IMR-90 (cell line): ENCODE measurements at regions not wholly inside any gene's neighbourhood (a gene's known extent, or its start where the extent isn't known, plus 50 kb on each side); places are given as distances from the start of the nearest gene placed in this dataset.

ENCODE experiments used
- ATAC-seq: fragments of 200-7000 bp; cut with Tn5 transposase; 2 replicates; pipeline ENCODE4 v1.9.1; 2020; ENCODE audit warnings: low read depth, mild to moderate bottlenecking, moderate library complexity
- BruUV-seq: library from RNA; stranded (reverse); fragments of 400-500 nt; replicated peaks from 2 replicates; lab custom pipeline; 2021; lab: Mats Ljungman, UMichigan
- CTCF ChIA-PET: fragments of 300-600 bp; formaldehyde crosslinking; extraction: SDS; loops from one replicate; lab custom pipeline; 2021; ENCODE audit warnings: antibody characterized with exemption; lab: Yijun Ruan, JAX
- POLR2A ChIA-PET: fragments of 300-600 bp; sonication (Branson Sonifier 250); formaldehyde crosslinking; loops from one replicate; lab custom pipeline; 2022; ENCODE audit warnings: antibody characterized with exemption; ENCODE audit not compliant: unreplicated experiment; lab: Charles Lee
- DNase-seq: peaks from one replicate; pipeline ENCODE4 v3.0.0; 2013
- H2AFZ ChIP-seq: replicated peaks from 2 replicates; pipeline ENCODE3; 2013; ENCODE audit warnings: low read length, mild to moderate bottlenecking; ENCODE audit not compliant: poor library complexity
- H2AK5ac ChIP-seq: 2 replicates; pipeline ENCODE4 v1.6.1; 2013; ENCODE audit warnings: low read depth, low read length, inconsistent platforms
- H2AK9ac ChIP-seq: replicated peaks from 2 replicates; pipeline ENCODE3; 2013; ENCODE audit warnings: mild to moderate bottlenecking, low read depth, low read length, moderate library complexity; ENCODE audit not compliant: poor library complexity
- H2BK120ac ChIP-seq: 2 replicates; pipeline ENCODE4 v1.6.1; 2013; ENCODE audit warnings: low read depth, low read length, inconsistent platforms
- H2BK15ac ChIP-seq: 3 replicates; pipeline ENCODE4 v1.6.1; 2013; ENCODE audit warnings: low read depth, low read length, inconsistent platforms
- H2BK20ac ChIP-seq: 2 replicates; pipeline ENCODE4 v1.6.1; 2013; ENCODE audit warnings: low read depth, mild to moderate bottlenecking, inconsistent platforms, low read length, moderate library complexity
- H2BK5ac ChIP-seq: 2 replicates; pipeline ENCODE4 v1.6.1; 2013; ENCODE audit warnings: mild to moderate bottlenecking, low read depth, low read length, inconsistent platforms; ENCODE audit not compliant: poor library complexity, severe bottlenecking
- H3K14ac ChIP-seq: replicated peaks from 2 replicates; pipeline ENCODE4 v1.6.1; 2013; ENCODE audit warnings: low read depth, low read length, inconsistent platforms
- H3K18ac ChIP-seq: 2 replicates; pipeline ENCODE4 v1.6.1; 2013; ENCODE audit warnings: low read depth, low read length, control low read depth
- H3K23ac ChIP-seq: 2 replicates; pipeline ENCODE4 v1.6.1; 2013; ENCODE audit warnings: low read depth, low read length, inconsistent platforms
- H3K27ac ChIP-seq: 2 replicates; pipeline ENCODE4 v1.5.1; 2013; ENCODE audit warnings: mild to moderate bottlenecking, control low read depth, low read length; ENCODE audit not compliant: insufficient read depth
- H3K27me3 ChIP-seq: 2 replicates; pipeline ENCODE4 v1.6.1; 2013; ENCODE audit warnings: low read length; ENCODE audit not compliant: control insufficient read depth, insufficient read depth
- H3K36me3 ChIP-seq: 2 replicates; pipeline ENCODE4 v1.6.1; 2013; ENCODE audit warnings: low read length, mixed read lengths; ENCODE audit not compliant: control insufficient read depth, insufficient read depth
- H3K4ac ChIP-seq: 2 replicates; pipeline ENCODE4 v1.6.1; 2013; ENCODE audit warnings: low read depth, low read length, inconsistent platforms
- H3K4me1 ChIP-seq: 2 replicates; pipeline ENCODE4 v1.6.1; 2013; ENCODE audit warnings: low read length, mixed read lengths; ENCODE audit not compliant: control insufficient read depth, insufficient read depth
- H3K4me2 ChIP-seq: 2 replicates; pipeline ENCODE4 v1.6.1; 2013; ENCODE audit warnings: low read depth, mild to moderate bottlenecking, control low read depth, low read length, moderate library complexity
- H3K4me3 ChIP-seq: 2 replicates; pipeline ENCODE4 v1.5.1; 2013; ENCODE audit warnings: low read depth, mild to moderate bottlenecking, control low read depth, low read length, moderate library complexity; ENCODE audit not compliant: insufficient read depth
- H3K56ac ChIP-seq: 2 replicates; pipeline ENCODE4 v1.6.1; 2013; ENCODE audit warnings: low read length, inconsistent platforms; ENCODE audit not compliant: insufficient read depth; ENCODE audit errors: extremely low read depth
- H3K79me1 ChIP-seq, 2 experiments: 2 replicates each; pipeline ENCODE4 v1.6.1; 2013; ENCODE audit warnings: low read length in 2 of 2, inconsistent platforms in 1 of 2, low read depth in 1 of 2
- H3K9ac ChIP-seq: 2 replicates; pipeline ENCODE4 v1.6.1; 2013; ENCODE audit warnings: low read depth, low read length, control low read depth
- H3K9me1 ChIP-seq: 2 replicates; pipeline ENCODE4 v1.6.1; 2013; ENCODE audit warnings: low read length, inconsistent platforms; ENCODE audit not compliant: insufficient read depth
- H3K9me3 ChIP-seq: 2 replicates; pipeline ENCODE4 v1.6.1; 2013; ENCODE audit warnings: low read length; ENCODE audit not compliant: control insufficient read depth, insufficient read depth
- H4K20me1 ChIP-seq: 2 replicates; pipeline ENCODE4 v1.6.1; 2013; ENCODE audit warnings: low read length, inconsistent platforms; ENCODE audit not compliant: insufficient read depth
- H4K5ac ChIP-seq: 2 replicates; pipeline ENCODE4 v1.6.1; 2013; ENCODE audit warnings: mild to moderate bottlenecking, low read depth, low read length, control low read depth
- H4K8ac ChIP-seq, 2 experiments: 2 replicates each; pipeline ENCODE4 v1.6.1; 2013; ENCODE audit warnings: low read depth in 2 of 2, low read length in 2 of 2, control low read depth in 1 of 2, inconsistent platforms in 1 of 2
- H4K91ac ChIP-seq: 2 replicates; pipeline ENCODE4 v1.6.1; 2013; ENCODE audit warnings: low read depth, low read length, inconsistent platforms; ENCODE audit not compliant: insufficient read depth
- BHLHE40 ChIP-seq: fragments of 150-350 bp; IDR thresholded peaks from 2 replicates; pipeline ENCODE4 v1.6.1; 2016; ENCODE audit warnings: mild to moderate bottlenecking, low read depth, low read length
- CEBPB ChIP-seq: IDR thresholded peaks from 2 replicates; pipeline ENCODE4 v1.6.1; 2012; ENCODE audit warnings: low read depth, low read length, improper control_type of control experiment
- CHD1 ChIP-seq: IDR thresholded peaks from 2 replicates; pipeline ENCODE4 v1.6.1; 2012; ENCODE audit warnings: low read depth, low read length, improper control_type of control experiment
- FOS ChIP-seq: fragments of 150-350 bp; IDR thresholded peaks from 2 replicates; pipeline ENCODE4 v1.6.1; 2016; ENCODE audit warnings: low read depth, low read length
- MAFK ChIP-seq: IDR thresholded peaks from 2 replicates; pipeline ENCODE4 v1.6.1; 2012; ENCODE audit warnings: low read depth, low read length, improper control_type of control experiment
- MAZ ChIP-seq: IDR thresholded peaks from 2 replicates; pipeline ENCODE4 v1.6.1; 2012; ENCODE audit warnings: low read depth, mild to moderate bottlenecking, low read length, improper control_type of control experiment, moderate library complexity, borderline replicate concordance
- MXI1 ChIP-seq: IDR thresholded peaks from 2 replicates; pipeline ENCODE4 v1.6.1; 2012; ENCODE audit warnings: low read depth, mild to moderate bottlenecking, low read length, moderate library complexity, borderline replicate concordance
- NFE2L2 ChIP-seq: fragments of 150-350 bp; IDR thresholded peaks from 2 replicates; pipeline ENCODE4 v1.6.1; 2016; ENCODE audit warnings: low read depth, mild to moderate bottlenecking, low read length
- POLR2A ChIP-seq: IDR thresholded peaks from 2 replicates; pipeline ENCODE4 v1.6.1; 2012; ENCODE audit warnings: mild to moderate bottlenecking, low read depth, low read length
- RAD21 ChIP-seq: IDR thresholded peaks from 2 replicates; pipeline ENCODE4 v1.6.1; 2012; ENCODE audit warnings: low read length, improper control_type of control experiment
- RCOR1 ChIP-seq: IDR thresholded peaks from 2 replicates; pipeline ENCODE4 v1.6.1; 2012; ENCODE audit warnings: mild to moderate bottlenecking, low read length, improper control_type of control experiment; ENCODE audit not compliant: insufficient replicate concordance
- RFX5 ChIP-seq: IDR thresholded peaks from 2 replicates; pipeline ENCODE4 v1.8.0; 2012; ENCODE audit warnings: low read depth, mild to moderate bottlenecking, low read length, moderate library complexity
- SMC3 ChIP-seq: fragments of 150-350 bp; IDR thresholded peaks from 2 replicates; pipeline ENCODE4 v1.6.1; 2016; ENCODE audit warnings: low read depth, mild to moderate bottlenecking, antibody characterized with exemption, low read length, moderate library complexity
- USF2 ChIP-seq: fragments of 150-350 bp; IDR thresholded peaks from 2 replicates; pipeline ENCODE4 v1.6.1; 2017; ENCODE audit warnings: mild to moderate bottlenecking, antibody characterized with exemption, low read length, low read depth
- dilution Hi-C: fragments of 300-500 bp; cut with HindIII; formaldehyde crosslinking; loops from one replicate; pipeline ENCODE4 v1.14.3; 2018; ENCODE audit warnings: low sequenced_read_pairs; ENCODE audit not compliant: unreplicated experiment
- in situ Hi-C: fragments of 300-500 bp; cut with MboI; formaldehyde crosslinking; loops from 3 replicates; pipeline ENCODE4 v1.14.3; 2019; ENCODE audit warnings: low sequenced_read_pairs, inconsistent platforms, mixed read lengths
- intact Hi-C: fragments of 100-400 bp; cut with micrococcal nuclease; formaldehyde crosslinking; loops from 2 replicates; pipeline ENCODE4 v1.10.0; 2022
- TF ChIP-seq, protein P1 (sequence below): conservative IDR thresholded peaks from 2 replicates; pipeline ENCODE4 v1.5.1; 2012; ENCODE audit warnings: mild to moderate bottlenecking, low read depth, low read length, improper control_type of control experiment
- TF ChIP-seq, protein P2 (sequence below): fragments of 150-350 bp; IDR thresholded peaks from 2 replicates; pipeline ENCODE4 v1.6.1; 2016; ENCODE audit warnings: low read depth, mild to moderate bottlenecking, low read length, moderate library complexity, borderline replicate concordance

DNA sequence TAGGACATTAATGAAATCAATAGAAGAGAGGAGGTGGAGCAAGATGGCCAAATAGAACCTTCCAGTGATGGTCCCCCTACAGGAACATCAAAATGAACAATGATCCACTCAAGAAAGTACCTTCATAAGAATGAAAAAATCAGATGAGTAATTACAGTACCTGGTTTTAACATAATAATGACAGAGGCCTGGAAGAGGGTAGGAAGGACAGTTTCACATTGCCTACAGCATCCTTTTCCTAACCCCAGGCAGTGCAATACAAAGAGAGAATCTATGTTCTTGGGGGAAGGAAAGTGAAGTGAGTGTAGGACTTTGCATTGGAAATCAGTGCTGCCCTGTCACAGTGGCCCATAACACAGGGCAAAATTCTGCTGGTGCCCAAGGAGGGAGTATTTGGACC, 81.2 kb upstream of the SPTLC1 start:
- intact Hi-C loops: no loop called here
- no TSS peak for BruUV-seq
- no peak overlapping the region for H2BK5ac ChIP-seq
- H4K20me1 ChIP-seq: no peaks in the 10 kb centered on the region
- no peaks in the 10 kb centered on the region for H3K27me3 ChIP-seq
- in situ Hi-C loops: no loop called here
- CTCF ChIA-PET: no interaction called here
- ATAC-seq (no peak), DNase-seq (no peak)
- H3K56ac ChIP-seq: no peak overlapping the region
- no peak overlapping the region for H3K9ac ChIP-seq
- H2BK15ac ChIP-seq: peak overlapping the region; percentile 12; the same call in 1 of the 3 replicates
- H4K8ac ChIP-seq: peak overlapping the region in 1 of 2 experiments; percentile 7; a peak in 2 of 4 replicates
- peak overlapping the region; percentile 5; the same call in 1 of the 2 replicates for H4K5ac ChIP-seq
- no peak overlapping the region for H3K4me2 ChIP-seq
- no peak overlapping the region for H3K27ac ChIP-seq
- peak overlapping the region; percentile 25 for H2BK20ac ChIP-seq
- peaks cover 9% of the 10 kb centered on the region for H3K4me1 ChIP-seq
- no peaks in the 10 kb centered on the region for H3K36me3 ChIP-seq
- peak overlapping the region; percentile 3; the same call in 1 of the 2 replicates for H2AK5ac ChIP-seq
- H3K9me1 ChIP-seq: no peaks in the 10 kb centered on the region
- H3K23ac ChIP-seq: no peak overlapping the region
- POLR2A ChIA-PET: no interaction called here
- TF ChIP-seq RFX5 (no peak), POLR2A (no peak), SMC3 (no peak), FOS (no peak), RCOR1 (no peak), BHLHE40 (no peak), CEBPB (no peak), MAFK (no peak), MAZ (no peak), MXI1 (no peak), RAD21 (no peak), USF2 (no peak), NFE2L2 (no peak), CHD1 (no peak)
- TF ChIP-seq, protein P1, sequence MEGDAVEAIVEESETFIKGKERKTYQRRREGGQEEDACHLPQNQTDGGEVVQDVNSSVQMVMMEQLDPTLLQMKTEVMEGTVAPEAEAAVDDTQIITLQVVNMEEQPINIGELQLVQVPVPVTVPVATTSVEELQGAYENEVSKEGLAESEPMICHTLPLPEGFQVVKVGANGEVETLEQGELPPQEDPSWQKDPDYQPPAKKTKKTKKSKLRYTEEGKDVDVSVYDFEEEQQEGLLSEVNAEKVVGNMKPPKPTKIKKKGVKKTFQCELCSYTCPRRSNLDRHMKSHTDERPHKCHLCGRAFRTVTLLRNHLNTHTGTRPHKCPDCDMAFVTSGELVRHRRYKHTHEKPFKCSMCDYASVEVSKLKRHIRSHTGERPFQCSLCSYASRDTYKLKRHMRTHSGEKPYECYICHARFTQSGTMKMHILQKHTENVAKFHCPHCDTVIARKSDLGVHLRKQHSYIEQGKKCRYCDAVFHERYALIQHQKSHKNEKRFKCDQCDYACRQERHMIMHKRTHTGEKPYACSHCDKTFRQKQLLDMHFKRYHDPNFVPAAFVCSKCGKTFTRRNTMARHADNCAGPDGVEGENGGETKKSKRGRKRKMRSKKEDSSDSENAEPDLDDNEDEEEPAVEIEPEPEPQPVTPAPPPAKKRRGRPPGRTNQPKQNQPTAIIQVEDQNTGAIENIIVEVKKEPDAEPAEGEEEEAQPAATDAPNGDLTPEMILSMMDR: no peak
- TF ChIP-seq, protein P2, sequence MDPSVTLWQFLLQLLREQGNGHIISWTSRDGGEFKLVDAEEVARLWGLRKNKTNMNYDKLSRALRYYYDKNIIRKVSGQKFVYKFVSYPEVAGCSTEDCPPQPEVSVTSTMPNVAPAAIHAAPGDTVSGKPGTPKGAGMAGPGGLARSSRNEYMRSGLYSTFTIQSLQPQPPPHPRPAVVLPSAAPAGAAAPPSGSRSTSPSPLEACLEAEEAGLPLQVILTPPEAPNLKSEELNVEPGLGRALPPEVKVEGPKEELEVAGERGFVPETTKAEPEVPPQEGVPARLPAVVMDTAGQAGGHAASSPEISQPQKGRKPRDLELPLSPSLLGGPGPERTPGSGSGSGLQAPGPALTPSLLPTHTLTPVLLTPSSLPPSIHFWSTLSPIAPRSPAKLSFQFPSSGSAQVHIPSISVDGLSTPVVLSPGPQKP: no peak
- H3K4ac ChIP-seq: peak overlapping the region; percentile 56; the same call in 1 of the 2 replicates
- dilution Hi-C loops: no loop called here
- 0 out of 2 replicates have a peak overlapping the region, but pooled peaks have one; percentile 13 for H3K14ac ChIP-seq
- H2AK9ac ChIP-seq: peak overlapping the region; percentile 1
- no peak overlapping the region for H2AFZ ChIP-seq
- H3K9me3 ChIP-seq: peaks cover 2% of the 10 kb centered on the region; the same call in 1 of the 2 replicates
- H4K91ac ChIP-seq: no peak overlapping the region; the same call in 1 of the 2 replicates
- H3K18ac ChIP-seq: peak overlapping the region; percentile 28; the same call in 1 of the 2 replicates
- no peak overlapping the region for H3K4me3 ChIP-seq
- peak overlapping the region; percentile 12 for H2BK120ac ChIP-seq
- no peaks in the 10 kb centered on the region for H3K79me1 ChIP-seq
